ENCODE measurements at regions not wholly inside any gene's neighbourhood (a gene's known extent, or its start where the extent isn't known, plus 50 kb on each side); places are given as distances from the start of the nearest gene placed in this dataset.

DNA sequence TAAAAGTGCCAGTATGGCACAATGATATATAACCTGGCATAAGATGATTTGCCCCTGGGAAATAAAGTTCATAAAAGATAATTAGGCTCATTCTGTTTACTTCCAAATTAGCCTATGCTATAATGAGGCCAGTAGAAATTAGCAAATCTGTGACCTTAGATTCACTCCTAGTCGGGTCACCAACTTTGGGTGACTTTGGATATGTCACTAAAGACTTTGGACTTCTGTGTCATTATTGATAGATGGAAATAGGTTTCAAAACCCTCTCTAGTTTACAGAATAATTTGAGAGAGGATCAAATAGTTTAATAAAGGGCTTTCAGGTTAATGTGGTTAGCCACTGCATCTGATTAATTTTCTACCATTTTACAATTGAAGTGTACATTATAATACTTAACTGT lies 1869.3 kb upstream of the FLRT2 start:
- DNase-seq (ENCODE audit: low spot score): no peak
- no peak for ATAC-seq
- POLR2A ChIA-PET: no interaction called here
- Mint-ChIP-seq H3K4me1 (peaks cover 17% of the 10 kb centered on the region), H3K27me3 (ENCODE audit: low read depth) (no peaks in the 10 kb centered on the region), H3K27ac (no peak overlapping the region), H3K36me3 (no peaks in the 10 kb centered on the region), H3K9me3 (no peaks in the 10 kb centered on the region), H3K4me3 (no peak overlapping the region)
- TF ChIP-seq ZNF671 (CRISPR knock-in tag; IDR thresholded peaks at IDR 0.05): no peak
- TF ChIP-seq, protein P1, sequence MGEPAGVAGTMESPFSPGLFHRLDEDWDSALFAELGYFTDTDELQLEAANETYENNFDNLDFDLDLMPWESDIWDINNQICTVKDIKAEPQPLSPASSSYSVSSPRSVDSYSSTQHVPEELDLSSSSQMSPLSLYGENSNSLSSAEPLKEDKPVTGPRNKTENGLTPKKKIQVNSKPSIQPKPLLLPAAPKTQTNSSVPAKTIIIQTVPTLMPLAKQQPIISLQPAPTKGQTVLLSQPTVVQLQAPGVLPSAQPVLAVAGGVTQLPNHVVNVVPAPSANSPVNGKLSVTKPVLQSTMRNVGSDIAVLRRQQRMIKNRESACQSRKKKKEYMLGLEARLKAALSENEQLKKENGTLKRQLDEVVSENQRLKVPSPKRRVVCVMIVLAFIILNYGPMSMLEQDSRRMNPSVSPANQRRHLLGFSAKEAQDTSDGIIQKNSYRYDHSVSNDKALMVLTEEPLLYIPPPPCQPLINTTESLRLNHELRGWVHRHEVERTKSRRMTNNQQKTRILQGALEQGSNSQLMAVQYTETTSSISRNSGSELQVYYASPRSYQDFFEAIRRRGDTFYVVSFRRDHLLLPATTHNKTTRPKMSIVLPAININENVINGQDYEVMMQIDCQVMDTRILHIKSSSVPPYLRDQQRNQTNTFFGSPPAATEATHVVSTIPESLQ (CRISPR knock-in tag; IDR thresholded peaks at IDR 0.05): no peak
- TF ChIP-seq NFATC4 (CRISPR knock-in tag; IDR thresholded peaks at IDR 0.05): no peak
- no peak for TF ChIP-seq RORB (CRISPR knock-in tag; IDR thresholded peaks at IDR 0.05)
- TF ChIP-seq, protein P2, sequence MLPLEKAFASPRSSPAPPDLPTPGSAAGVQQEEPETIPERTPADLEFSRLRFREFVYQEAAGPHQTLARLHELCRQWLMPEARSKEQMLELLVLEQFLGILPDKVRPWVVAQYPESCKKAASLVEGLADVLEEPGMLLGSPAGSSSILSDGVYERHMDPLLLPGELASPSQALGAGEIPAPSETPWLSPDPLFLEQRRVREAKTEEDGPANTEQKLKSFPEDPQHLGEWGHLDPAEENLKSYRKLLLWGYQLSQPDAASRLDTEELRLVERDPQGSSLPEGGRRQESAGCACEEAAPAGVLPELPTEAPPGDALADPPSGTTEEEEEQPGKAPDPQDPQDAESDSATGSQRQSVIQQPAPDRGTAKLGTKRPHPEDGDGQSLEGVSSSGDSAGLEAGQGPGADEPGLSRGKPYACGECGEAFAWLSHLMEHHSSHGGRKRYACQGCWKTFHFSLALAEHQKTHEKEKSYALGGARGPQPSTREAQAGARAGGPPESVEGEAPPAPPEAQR (CRISPR knock-in tag; IDR thresholded peaks at IDR 0.05): no peak
- TF ChIP-seq ESRRA (CRISPR knock-in tag; IDR thresholded peaks at IDR 0.05; ENCODE audit: borderline replicate concordance): no peak
- TF ChIP-seq, protein P3, sequence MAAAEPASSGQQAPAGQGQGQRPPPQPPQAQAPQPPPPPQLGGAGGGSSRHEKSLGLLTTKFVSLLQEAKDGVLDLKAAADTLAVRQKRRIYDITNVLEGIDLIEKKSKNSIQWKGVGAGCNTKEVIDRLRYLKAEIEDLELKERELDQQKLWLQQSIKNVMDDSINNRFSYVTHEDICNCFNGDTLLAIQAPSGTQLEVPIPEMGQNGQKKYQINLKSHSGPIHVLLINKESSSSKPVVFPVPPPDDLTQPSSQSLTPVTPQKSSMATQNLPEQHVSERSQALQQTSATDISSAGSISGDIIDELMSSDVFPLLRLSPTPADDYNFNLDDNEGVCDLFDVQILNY (CRISPR knock-in tag; IDR thresholded peaks at IDR 0.05): no peak
- no peak for TF ChIP-seq CREM (CRISPR knock-in tag; IDR thresholded peaks at IDR 0.05)
- TF ChIP-seq ETV6 (CRISPR knock-in tag; IDR thresholded peaks at IDR 0.05): no peak
- TF ChIP-seq FOXP1 (CRISPR knock-in tag; IDR thresholded peaks at IDR 0.05; ENCODE audit: borderline replicate concordance): no peak
- TF ChIP-seq, protein P4, sequence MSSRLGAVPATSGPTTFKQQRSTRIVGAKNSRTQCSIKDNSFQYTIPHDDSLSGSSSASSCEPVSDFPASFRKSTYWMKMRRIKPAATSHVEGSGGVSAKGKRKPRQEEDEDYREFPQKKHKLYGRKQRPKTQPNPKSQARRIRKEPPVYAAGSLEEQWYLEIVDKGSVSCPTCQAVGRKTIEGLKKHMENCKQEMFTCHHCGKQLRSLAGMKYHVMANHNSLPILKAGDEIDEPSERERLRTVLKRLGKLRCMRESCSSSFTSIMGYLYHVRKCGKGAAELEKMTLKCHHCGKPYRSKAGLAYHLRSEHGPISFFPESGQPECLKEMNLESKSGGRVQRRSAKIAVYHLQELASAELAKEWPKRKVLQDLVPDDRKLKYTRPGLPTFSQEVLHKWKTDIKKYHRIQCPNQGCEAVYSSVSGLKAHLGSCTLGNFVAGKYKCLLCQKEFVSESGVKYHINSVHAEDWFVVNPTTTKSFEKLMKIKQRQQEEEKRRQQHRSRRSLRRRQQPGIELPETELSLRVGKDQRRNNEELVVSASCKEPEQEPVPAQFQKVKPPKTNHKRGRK (CRISPR knock-in tag; IDR thresholded peaks at IDR 0.05; ENCODE audit: borderline replicate concordance): no peak
- TF ChIP-seq, protein P5, sequence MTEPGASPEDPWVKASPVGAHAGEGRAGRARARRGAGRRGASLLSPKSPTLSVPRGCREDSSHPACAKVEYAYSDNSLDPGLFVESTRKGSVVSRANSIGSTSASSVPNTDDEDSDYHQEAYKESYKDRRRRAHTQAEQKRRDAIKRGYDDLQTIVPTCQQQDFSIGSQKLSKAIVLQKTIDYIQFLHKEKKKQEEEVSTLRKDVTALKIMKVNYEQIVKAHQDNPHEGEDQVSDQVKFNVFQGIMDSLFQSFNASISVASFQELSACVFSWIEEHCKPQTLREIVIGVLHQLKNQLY (CRISPR knock-in tag; IDR thresholded peaks at IDR 0.05): no peak
- TF ChIP-seq, protein P6, sequence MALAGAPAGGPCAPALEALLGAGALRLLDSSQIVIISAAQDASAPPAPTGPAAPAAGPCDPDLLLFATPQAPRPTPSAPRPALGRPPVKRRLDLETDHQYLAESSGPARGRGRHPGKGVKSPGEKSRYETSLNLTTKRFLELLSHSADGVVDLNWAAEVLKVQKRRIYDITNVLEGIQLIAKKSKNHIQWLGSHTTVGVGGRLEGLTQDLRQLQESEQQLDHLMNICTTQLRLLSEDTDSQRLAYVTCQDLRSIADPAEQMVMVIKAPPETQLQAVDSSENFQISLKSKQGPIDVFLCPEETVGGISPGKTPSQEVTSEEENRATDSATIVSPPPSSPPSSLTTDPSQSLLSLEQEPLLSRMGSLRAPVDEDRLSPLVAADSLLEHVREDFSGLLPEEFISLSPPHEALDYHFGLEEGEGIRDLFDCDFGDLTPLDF (CRISPR knock-in tag; IDR thresholded peaks at IDR 0.05): no peak
- TF ChIP-seq KAT7 (CRISPR knock-in tag; IDR thresholded peaks at IDR 0.05; ENCODE audit: borderline replicate concordance): no peak
- TF ChIP-seq SOX15 (CRISPR knock-in tag; IDR thresholded peaks at IDR 0.05): no peak
- no peak for TF ChIP-seq MXD4 (CRISPR knock-in tag; IDR thresholded peaks at IDR 0.05; ENCODE audit: borderline replicate concordance)
- TF ChIP-seq, protein P7, sequence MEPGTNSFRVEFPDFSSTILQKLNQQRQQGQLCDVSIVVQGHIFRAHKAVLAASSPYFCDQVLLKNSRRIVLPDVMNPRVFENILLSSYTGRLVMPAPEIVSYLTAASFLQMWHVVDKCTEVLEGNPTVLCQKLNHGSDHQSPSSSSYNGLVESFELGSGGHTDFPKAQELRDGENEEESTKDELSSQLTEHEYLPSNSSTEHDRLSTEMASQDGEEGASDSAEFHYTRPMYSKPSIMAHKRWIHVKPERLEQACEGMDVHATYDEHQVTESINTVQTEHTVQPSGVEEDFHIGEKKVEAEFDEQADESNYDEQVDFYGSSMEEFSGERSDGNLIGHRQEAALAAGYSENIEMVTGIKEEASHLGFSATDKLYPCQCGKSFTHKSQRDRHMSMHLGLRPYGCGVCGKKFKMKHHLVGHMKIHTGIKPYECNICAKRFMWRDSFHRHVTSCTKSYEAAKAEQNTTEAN (CRISPR knock-in tag; IDR thresholded peaks at IDR 0.05): no peak
- CTCF ChIA-PET: no interaction called here

DNA sequence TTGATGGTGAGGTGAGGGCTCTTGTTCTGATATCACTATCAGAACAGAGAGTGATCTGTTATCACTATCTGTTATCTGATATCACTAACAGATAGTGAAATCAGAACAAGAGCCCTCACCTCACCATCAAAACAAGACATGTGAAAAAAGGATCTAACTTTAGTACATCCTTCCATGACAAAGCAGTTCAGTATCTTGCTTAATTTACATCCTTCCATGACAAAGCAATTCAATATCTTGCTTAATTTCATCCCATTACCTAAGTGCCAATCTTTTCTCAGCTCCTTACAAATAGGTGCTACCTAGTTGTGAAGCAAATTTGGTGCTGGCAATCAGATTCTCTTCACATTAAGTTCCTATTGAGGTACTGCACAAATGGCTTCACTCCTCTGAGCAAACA lies 1865.6 kb upstream of the FLRT2 start:
- Mint-ChIP-seq H3K4me3 (no peak overlapping the region), H3K4me1 (peaks cover 17% of the 10 kb centered on the region), H3K9me3 (peaks cover 11% of the 10 kb centered on the region), H3K27me3 (ENCODE audit: low read depth) (no peaks in the 10 kb centered on the region), H3K27ac (no peak overlapping the region), H3K36me3 (no peaks in the 10 kb centered on the region; the same call in 1 of the 2 replicates)
- no peak; the same call in 1 of the 2 replicates for ATAC-seq
- DNase-seq (ENCODE audit: low spot score): no peak
- ChIA-PET CTCF (no interaction called here), POLR2A (no interaction called here)
- no peak for TF ChIP-seq ZNF121 (CRISPR knock-in tag; IDR thresholded peaks at IDR 0.05)
- TF ChIP-seq JUN (CRISPR knock-in tag; IDR thresholded peaks at IDR 0.05): no peak
- no peak for TF ChIP-seq RELA (CRISPR knock-in tag; IDR thresholded peaks at IDR 0.05; ENCODE audit: borderline replicate concordance)

All from WTC11 (cell line).